ENCODE measurements at regions not wholly inside any gene's neighbourhood (a gene's known extent, or its start where the extent isn't known, plus 50 kb on each side); places are given as distances from the start of the nearest gene placed in this dataset.
A peak's percentile ranks its signal among the peaks of the same experiment; 100 is the strongest.
"Not testable (repeated sequence)": the region's sequence is repeated elsewhere in the genome, so short reads cannot be mapped to it uniquely, and the experiment has no call there.

DNA sequence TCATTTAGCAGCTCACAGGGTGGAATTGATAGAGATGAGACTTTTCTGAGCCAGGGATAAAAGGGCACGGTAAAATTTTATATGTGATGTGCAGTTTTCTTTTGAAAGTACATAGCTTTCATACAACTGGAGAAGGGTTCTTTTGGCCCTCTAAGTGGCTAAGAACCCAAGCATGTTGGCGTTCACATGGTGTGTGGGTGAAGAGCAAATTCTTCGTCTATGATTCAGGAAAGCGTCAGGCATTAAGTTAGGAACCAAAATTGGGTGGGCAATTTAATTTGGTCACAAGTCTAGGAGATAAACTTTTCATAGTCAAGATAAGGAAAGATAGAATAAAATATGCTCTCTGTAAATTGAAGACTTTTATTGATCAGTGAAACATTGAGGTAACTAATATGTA lies 153.9 kb downstream of the UTRN start:
- no peak overlapping the region for H3K4me3 ChIP-seq (ENCODE audit: low read depth, low read length)
- Mint-ChIP-seq H3K4me1 (ENCODE audit: low read depth, unreplicated experiment) (peaks cover 6% of the 10 kb centered on the region), H3K36me3 (ENCODE audit: insufficient read depth, unreplicated experiment) (peaks cover 91% of the 10 kb centered on the region), H3K9me3 (ENCODE audit: unreplicated experiment) (peaks cover 30% of the 10 kb centered on the region), H3K4me3 (ENCODE audit: unreplicated experiment) (no peak overlapping the region), H3K27me3 (ENCODE audit: insufficient read depth, unreplicated experiment) (no peaks in the 10 kb centered on the region), H3K27ac (ENCODE audit: unreplicated experiment) (no peak overlapping the region)
- peaks cover 17% of the 10 kb centered on the region for H3K9me3 ChIP-seq
- TF ChIP-seq, protein P1, sequence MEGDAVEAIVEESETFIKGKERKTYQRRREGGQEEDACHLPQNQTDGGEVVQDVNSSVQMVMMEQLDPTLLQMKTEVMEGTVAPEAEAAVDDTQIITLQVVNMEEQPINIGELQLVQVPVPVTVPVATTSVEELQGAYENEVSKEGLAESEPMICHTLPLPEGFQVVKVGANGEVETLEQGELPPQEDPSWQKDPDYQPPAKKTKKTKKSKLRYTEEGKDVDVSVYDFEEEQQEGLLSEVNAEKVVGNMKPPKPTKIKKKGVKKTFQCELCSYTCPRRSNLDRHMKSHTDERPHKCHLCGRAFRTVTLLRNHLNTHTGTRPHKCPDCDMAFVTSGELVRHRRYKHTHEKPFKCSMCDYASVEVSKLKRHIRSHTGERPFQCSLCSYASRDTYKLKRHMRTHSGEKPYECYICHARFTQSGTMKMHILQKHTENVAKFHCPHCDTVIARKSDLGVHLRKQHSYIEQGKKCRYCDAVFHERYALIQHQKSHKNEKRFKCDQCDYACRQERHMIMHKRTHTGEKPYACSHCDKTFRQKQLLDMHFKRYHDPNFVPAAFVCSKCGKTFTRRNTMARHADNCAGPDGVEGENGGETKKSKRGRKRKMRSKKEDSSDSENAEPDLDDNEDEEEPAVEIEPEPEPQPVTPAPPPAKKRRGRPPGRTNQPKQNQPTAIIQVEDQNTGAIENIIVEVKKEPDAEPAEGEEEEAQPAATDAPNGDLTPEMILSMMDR (IDR thresholded peaks at IDR 0.05; ENCODE audit: insufficient read depth in 1 of 2, low read depth in 1 of 2, low read length in 1 of 2, severe bottlenecking in 1 of 2, unreplicated experiment in 1 of 2), result no peak
- no peak for DNase-seq
- intact Hi-C loops (cut with micrococcal nuclease; ENCODE audit: unreplicated experiment), result no loop called here
- H3K27me3 ChIP-seq (replicated peaks; ENCODE audit: control insufficient read depth, insufficient read depth, low read length), result no peaks in the 10 kb centered on the region
- ChIA-PET CTCF (no interaction called here), POLR2A (no interaction called here)
- BruUV-seq (replicated peaks), result no TSS peak
- H3K4me1 ChIP-seq, result no peaks in the 10 kb centered on the region
- H3K36me3 ChIP-seq (ENCODE audit: control insufficient read depth, insufficient read depth, low read length), result peaks cover 7% of the 10 kb centered on the region

DNA sequence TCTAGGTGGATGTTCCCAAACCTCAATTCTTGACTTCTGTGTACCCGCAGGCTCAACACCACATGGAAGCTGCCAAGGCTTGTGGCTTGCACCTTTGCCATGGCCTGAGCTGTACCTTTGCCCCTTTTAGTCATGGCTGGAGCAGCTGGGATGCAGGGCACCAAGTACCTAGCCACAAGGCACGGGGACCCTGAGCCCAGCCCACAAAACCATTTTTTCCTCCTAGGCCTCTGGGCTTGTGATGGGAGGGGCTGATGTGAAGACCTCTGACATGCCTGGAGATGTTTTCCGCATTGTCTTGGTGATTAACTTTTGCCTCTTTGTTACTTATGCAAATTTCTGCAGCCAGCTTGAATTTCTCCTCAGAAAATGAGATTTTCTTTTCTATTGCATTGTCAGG lies 156.7 kb downstream of the UTRN start:
- DNase-seq; H3K4me1 Mint-ChIP-seq (ENCODE audit: low read depth, unreplicated experiment); H3K36me3 ChIP-seq (ENCODE audit: control insufficient read depth, insufficient read depth, low read length); intact Hi-C loops (cut with micrococcal nuclease; ENCODE audit: unreplicated experiment); H3K4me3 ChIP-seq (ENCODE audit: low read depth, low read length); H3K27me3 Mint-ChIP-seq (ENCODE audit: insufficient read depth, unreplicated experiment); CTCF ChIA-PET; BruUV-seq (replicated peaks); H3K4me1 ChIP-seq; POLR2A ChIA-PET; H3K4me3 Mint-ChIP-seq (ENCODE audit: unreplicated experiment); H3K27me3 ChIP-seq (replicated peaks; ENCODE audit: control insufficient read depth, insufficient read depth, low read length): not testable (repeated sequence)
- peaks cover 17% of the 10 kb centered on the region for H3K9me3 ChIP-seq
- peak overlapping the region; percentile 36 for H3K27ac Mint-ChIP-seq (ENCODE audit: unreplicated experiment)
- H3K9me3 Mint-ChIP-seq (ENCODE audit: unreplicated experiment), result peaks cover 30% of the 10 kb centered on the region
- peaks cover 88% of the 10 kb centered on the region for H3K36me3 Mint-ChIP-seq (ENCODE audit: insufficient read depth, unreplicated experiment)

DNA sequence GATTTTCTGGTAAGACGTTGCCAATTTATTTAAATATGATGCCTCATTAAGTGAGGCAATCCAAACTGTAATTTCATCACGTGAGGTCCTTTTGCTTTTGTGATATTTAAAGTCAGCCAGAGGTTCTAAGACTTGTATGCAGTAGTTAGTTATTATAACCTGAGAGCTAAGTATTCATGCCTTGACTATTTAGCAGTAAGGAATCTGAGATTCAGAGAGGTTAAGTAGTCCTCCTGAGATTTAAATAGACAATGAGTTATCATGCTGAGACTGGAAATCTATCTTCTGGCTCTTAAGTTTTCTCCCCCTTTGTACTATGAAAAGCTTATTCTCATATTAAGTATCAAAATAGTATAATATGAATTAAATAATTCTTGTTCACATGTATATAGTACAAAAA lies 158.0 kb downstream of the UTRN start:
- Histone ChIP-seq H3K36me3 (ENCODE audit: control insufficient read depth, insufficient read depth, low read length) (peaks cover 4% of the 10 kb centered on the region), H3K4me1 (no peaks in the 10 kb centered on the region), H3K4me3 (ENCODE audit: low read depth, low read length) (no peak overlapping the region), H3K27me3 (replicated peaks; ENCODE audit: control insufficient read depth, insufficient read depth, low read length) (no peaks in the 10 kb centered on the region), H3K9me3 (peaks cover 17% of the 10 kb centered on the region)
- Mint-ChIP-seq H3K27me3 (ENCODE audit: insufficient read depth, unreplicated experiment) (no peaks in the 10 kb centered on the region), H3K9me3 (ENCODE audit: unreplicated experiment) (peaks cover 30% of the 10 kb centered on the region), H3K27ac (ENCODE audit: unreplicated experiment) (no peak overlapping the region), H3K36me3 (ENCODE audit: insufficient read depth, unreplicated experiment) (peaks cover 86% of the 10 kb centered on the region), H3K4me1 (ENCODE audit: low read depth, unreplicated experiment) (no peaks in the 10 kb centered on the region), H3K4me3 (ENCODE audit: unreplicated experiment) (no peak overlapping the region)
- BruUV-seq (replicated peaks), result no TSS peak
- TF ChIP-seq, protein P1 (IDR thresholded peaks at IDR 0.05; ENCODE audit: insufficient read depth in 1 of 2, low read depth in 1 of 2, low read length in 1 of 2, severe bottlenecking in 1 of 2, unreplicated experiment in 1 of 2), result no peak
- POLR2A ChIA-PET, result no interaction called here
- CTCF ChIA-PET, result no interaction called here
- intact Hi-C loops (cut with micrococcal nuclease; ENCODE audit: unreplicated experiment), result no loop called here
- no peak for DNase-seq

DNA sequence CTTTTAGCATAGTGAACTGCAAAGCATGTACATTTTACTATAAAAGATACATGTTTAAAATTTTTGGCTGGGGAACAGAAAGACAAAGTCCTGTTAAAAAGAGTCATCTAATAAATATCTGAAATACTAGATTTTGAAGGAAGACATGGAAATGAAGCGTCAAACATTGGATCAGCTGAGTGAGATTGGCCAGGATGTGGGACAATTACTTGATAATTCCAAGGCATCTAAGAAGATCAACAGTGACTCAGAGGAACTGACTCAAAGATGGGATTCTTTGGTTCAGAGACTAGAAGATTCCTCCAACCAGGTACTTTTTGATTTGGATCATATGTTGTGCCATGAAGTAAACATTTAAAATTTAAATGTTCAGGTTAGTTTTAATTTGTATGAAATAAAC lies 162.3 kb downstream of the UTRN start:
- peaks cover 85% of the 10 kb centered on the region for H3K36me3 Mint-ChIP-seq (ENCODE audit: insufficient read depth, unreplicated experiment)
- POLR2A ChIA-PET, result no interaction called here

More for the DNA sequence above, 162.3 kb downstream of the UTRN start:
- H3K4me3 Mint-ChIP-seq (ENCODE audit: unreplicated experiment), result no peak overlapping the region
- no peak for DNase-seq
- Histone ChIP-seq H3K9me3 (no peaks in the 10 kb centered on the region; the same call in 1 of the 2 replicates), H3K4me3 (ENCODE audit: low read depth, low read length) (no peak overlapping the region), H3K36me3 (ENCODE audit: control insufficient read depth, insufficient read depth, low read length) (no peaks in the 10 kb centered on the region), H3K27me3 (replicated peaks; ENCODE audit: control insufficient read depth, insufficient read depth, low read length) (no peaks in the 10 kb centered on the region), H3K4me1 (no peaks in the 10 kb centered on the region)
- TF ChIP-seq, protein P1 (IDR thresholded peaks at IDR 0.05; ENCODE audit: insufficient read depth in 1 of 2, low read depth in 1 of 2, low read length in 1 of 2, severe bottlenecking in 1 of 2, unreplicated experiment in 1 of 2), result no peak
- intact Hi-C loops (cut with micrococcal nuclease; ENCODE audit: unreplicated experiment), result no loop called here
- CTCF ChIA-PET, result no interaction called here
- peaks cover 2% of the 10 kb centered on the region for H3K9me3 Mint-ChIP-seq (ENCODE audit: unreplicated experiment)
- H3K4me1 Mint-ChIP-seq (ENCODE audit: low read depth, unreplicated experiment), result no peaks in the 10 kb centered on the region
- no peaks in the 10 kb centered on the region for H3K27me3 Mint-ChIP-seq (ENCODE audit: insufficient read depth, unreplicated experiment)
- H3K27ac Mint-ChIP-seq (ENCODE audit: unreplicated experiment), result no peak overlapping the region
- BruUV-seq (replicated peaks), result no TSS peak
